ENCODE measurements at regions not wholly inside any gene's neighbourhood (a gene's known extent, or its start where the extent isn't known, plus 50 kb on each side); places are given as distances from the start of the nearest gene placed in this dataset.

DNA sequence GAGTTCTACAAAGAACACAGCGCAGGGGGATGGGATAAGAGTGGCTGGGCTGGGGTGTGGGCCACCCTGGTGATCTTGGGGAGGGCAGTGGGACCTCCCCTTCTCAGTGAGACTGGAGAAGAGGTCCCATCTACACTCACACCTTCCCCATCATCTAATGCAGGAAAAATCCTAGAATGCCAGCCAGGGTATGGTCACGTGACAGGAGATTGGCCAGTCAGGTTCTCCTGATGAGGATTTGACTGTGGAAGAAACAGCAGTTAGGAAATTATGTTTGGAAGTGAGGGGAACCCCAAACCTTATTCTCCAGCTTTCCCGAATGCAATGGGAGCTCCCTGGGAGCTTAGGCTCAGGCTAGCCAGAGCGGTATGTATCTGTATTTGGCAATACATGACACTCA, 158.8 kb upstream of the GRB10 start:
- Mint-ChIP-seq H3K27ac (ENCODE audit: unreplicated experiment) (no peak overlapping the region), H3K27me3 (ENCODE audit: low read depth, unreplicated experiment) (no peaks in the 10 kb centered on the region), H3K4me1 (ENCODE audit: low read depth, unreplicated experiment) (peaks cover 13% of the 10 kb centered on the region), H3K36me3 (ENCODE audit: low read depth, unreplicated experiment) (no peaks in the 10 kb centered on the region), H3K4me3 (ENCODE audit: unreplicated experiment) (no peak overlapping the region), H3K9me3 (ENCODE audit: unreplicated experiment) (peaks cover 3% of the 10 kb centered on the region)
- no peak overlapping the region for H3K27ac ChIP-seq (ENCODE audit: low read depth, low read length)
- H3K4me2 ChIP-seq (ENCODE audit: low read length) = no peak overlapping the region
- no peaks in the 10 kb centered on the region for H3K9me3 ChIP-seq (ENCODE audit: insufficient read depth, low read depth, low read length)
- H2AFZ ChIP-seq (ENCODE audit: low read depth, low read length) = no peak overlapping the region
- DNase-seq (ENCODE audit: low read depth) = no peak
- FAIRE-seq = no peak
- TF ChIP-seq, protein P1, sequence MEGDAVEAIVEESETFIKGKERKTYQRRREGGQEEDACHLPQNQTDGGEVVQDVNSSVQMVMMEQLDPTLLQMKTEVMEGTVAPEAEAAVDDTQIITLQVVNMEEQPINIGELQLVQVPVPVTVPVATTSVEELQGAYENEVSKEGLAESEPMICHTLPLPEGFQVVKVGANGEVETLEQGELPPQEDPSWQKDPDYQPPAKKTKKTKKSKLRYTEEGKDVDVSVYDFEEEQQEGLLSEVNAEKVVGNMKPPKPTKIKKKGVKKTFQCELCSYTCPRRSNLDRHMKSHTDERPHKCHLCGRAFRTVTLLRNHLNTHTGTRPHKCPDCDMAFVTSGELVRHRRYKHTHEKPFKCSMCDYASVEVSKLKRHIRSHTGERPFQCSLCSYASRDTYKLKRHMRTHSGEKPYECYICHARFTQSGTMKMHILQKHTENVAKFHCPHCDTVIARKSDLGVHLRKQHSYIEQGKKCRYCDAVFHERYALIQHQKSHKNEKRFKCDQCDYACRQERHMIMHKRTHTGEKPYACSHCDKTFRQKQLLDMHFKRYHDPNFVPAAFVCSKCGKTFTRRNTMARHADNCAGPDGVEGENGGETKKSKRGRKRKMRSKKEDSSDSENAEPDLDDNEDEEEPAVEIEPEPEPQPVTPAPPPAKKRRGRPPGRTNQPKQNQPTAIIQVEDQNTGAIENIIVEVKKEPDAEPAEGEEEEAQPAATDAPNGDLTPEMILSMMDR (IDR thresholded peaks at IDR 0.05; ENCODE audit: insufficient read depth, low read depth, low read length) = no peak
- TF ChIP-seq EZH2 (IDR thresholded peaks at IDR 0.05; ENCODE audit: insufficient read depth, low read length) = no peak
- H3K9ac ChIP-seq (ENCODE audit: low read length) = no peak overlapping the region
- no peaks in the 10 kb centered on the region for H3K79me2 ChIP-seq (ENCODE audit: insufficient read depth, low read length)
- no peaks in the 10 kb centered on the region for H3K36me3 ChIP-seq (ENCODE audit: insufficient read depth, low read length)
- no peaks in the 10 kb centered on the region for H3K4me1 ChIP-seq (ENCODE audit: insufficient read depth, low read length)
- no peak overlapping the region for H3K4me3 ChIP-seq (ENCODE audit: insufficient read depth, low read depth, low read length)
- no peaks in the 10 kb centered on the region for H3K27me3 ChIP-seq (ENCODE audit: insufficient read depth, low read length)
- no peaks in the 10 kb centered on the region for H4K20me1 ChIP-seq (ENCODE audit: insufficient read depth, low read length)

DNA sequence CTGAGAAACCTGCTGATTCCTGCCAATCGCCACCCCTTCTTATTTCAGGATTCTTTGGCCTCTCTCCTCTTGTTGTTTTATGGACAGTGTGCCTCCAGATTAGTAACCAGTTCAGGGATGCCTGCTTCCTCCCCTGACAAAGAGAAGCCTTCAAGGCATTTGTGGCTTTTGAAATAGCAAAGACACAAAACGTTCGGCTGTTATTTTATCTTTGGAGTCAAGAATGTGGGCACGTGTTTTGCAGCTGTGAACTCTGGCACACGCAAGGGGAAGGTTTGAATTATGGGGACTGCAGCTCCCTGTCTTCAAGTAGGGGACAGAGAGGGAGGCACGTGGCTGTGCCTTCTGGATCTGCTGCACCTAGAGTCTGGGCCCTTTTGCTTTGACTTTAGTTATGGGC, 157.9 kb upstream of the GRB10 start:
- peaks cover 13% of the 10 kb centered on the region for H3K4me1 Mint-ChIP-seq (ENCODE audit: low read depth, unreplicated experiment)
- no peak for FAIRE-seq
- no peak overlapping the region for H3K27ac ChIP-seq (ENCODE audit: low read depth, low read length)

DNA sequence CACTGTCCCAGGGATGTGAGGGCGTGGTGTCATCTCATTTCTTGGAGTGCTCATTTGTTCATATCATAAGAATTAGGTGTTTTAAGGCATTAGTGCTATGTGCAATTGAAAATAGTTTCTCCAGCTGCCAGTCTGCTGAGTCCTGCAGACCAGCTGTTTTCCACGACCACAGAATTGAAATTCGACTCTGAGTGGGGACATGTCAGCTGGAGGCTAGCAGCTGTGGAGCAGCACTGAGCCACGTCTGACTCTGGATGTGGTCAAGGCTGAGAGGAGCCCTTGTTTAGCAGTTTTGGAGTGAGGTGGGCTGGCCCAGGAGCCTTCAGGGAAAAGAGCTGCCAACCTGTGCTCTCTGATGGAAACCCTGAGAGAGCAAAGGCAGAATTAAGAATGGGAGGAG, 156.3 kb upstream of the GRB10 start:
- Mint-ChIP-seq H3K4me3 (ENCODE audit: unreplicated experiment) (no peak overlapping the region), H3K9me3 (ENCODE audit: unreplicated experiment) (peaks cover 4% of the 10 kb centered on the region), H3K4me1 (ENCODE audit: low read depth, unreplicated experiment) (peaks cover 13% of the 10 kb centered on the region), H3K36me3 (ENCODE audit: low read depth, unreplicated experiment) (no peaks in the 10 kb centered on the region), H3K27ac (ENCODE audit: unreplicated experiment) (peak overlapping the region; percentile 16), H3K27me3 (ENCODE audit: low read depth, unreplicated experiment) (no peaks in the 10 kb centered on the region)
- Histone ChIP-seq H3K9me3 (ENCODE audit: insufficient read depth, low read depth, low read length) (no peaks in the 10 kb centered on the region), H3K27ac (ENCODE audit: low read depth, low read length) (no peak overlapping the region), H3K27me3 (ENCODE audit: insufficient read depth, low read length) (no peaks in the 10 kb centered on the region), H3K4me2 (ENCODE audit: low read length) (no peak overlapping the region), H2AFZ (ENCODE audit: low read depth, low read length) (no peak overlapping the region), H3K4me1 (ENCODE audit: insufficient read depth, low read length) (no peaks in the 10 kb centered on the region), H3K4me3 (ENCODE audit: insufficient read depth, low read depth, low read length) (no peak overlapping the region), H3K79me2 (ENCODE audit: insufficient read depth, low read length) (no peaks in the 10 kb centered on the region), H4K20me1 (ENCODE audit: insufficient read depth, low read length) (no peaks in the 10 kb centered on the region), H3K9ac (ENCODE audit: low read length) (no peak overlapping the region), H3K36me3 (ENCODE audit: insufficient read depth, low read length) (no peaks in the 10 kb centered on the region)
- DNase-seq (ENCODE audit: low read depth) (peak; percentile 79), FAIRE-seq (no peak)
- TF ChIP-seq EZH2 (IDR thresholded peaks at IDR 0.05; ENCODE audit: insufficient read depth, low read length) = no peak
- TF ChIP-seq, protein P1 (IDR thresholded peaks at IDR 0.05; ENCODE audit: insufficient read depth, low read depth, low read length) = no peak

More for the DNA sequence above, 157.9 kb upstream of the GRB10 start:
- no peak overlapping the region for H3K4me2 ChIP-seq (ENCODE audit: low read length)
- no peaks in the 10 kb centered on the region for H3K9me3 Mint-ChIP-seq (ENCODE audit: unreplicated experiment)
- no peaks in the 10 kb centered on the region for H3K9me3 ChIP-seq (ENCODE audit: insufficient read depth, low read depth, low read length)
- H3K27ac Mint-ChIP-seq (ENCODE audit: unreplicated experiment) = no peak overlapping the region
- no peak overlapping the region for H3K4me3 Mint-ChIP-seq (ENCODE audit: unreplicated experiment)
- no peaks in the 10 kb centered on the region for H3K79me2 ChIP-seq (ENCODE audit: insufficient read depth, low read length)
- TF ChIP-seq, protein P1 (IDR thresholded peaks at IDR 0.05; ENCODE audit: insufficient read depth, low read depth, low read length) = no peak
- TF ChIP-seq EZH2 (IDR thresholded peaks at IDR 0.05; ENCODE audit: insufficient read depth, low read length) = no peak
- peak overlapping the region; percentile 14 for H2AFZ ChIP-seq (ENCODE audit: low read depth, low read length)
- DNase-seq (ENCODE audit: low read depth) = peak; percentile 45
- H3K4me3 ChIP-seq (ENCODE audit: insufficient read depth, low read depth, low read length) = no peak overlapping the region
- no peaks in the 10 kb centered on the region for H3K4me1 ChIP-seq (ENCODE audit: insufficient read depth, low read length)
- H3K27me3 ChIP-seq (ENCODE audit: insufficient read depth, low read length) = no peaks in the 10 kb centered on the region
- H4K20me1 ChIP-seq (ENCODE audit: insufficient read depth, low read length) = no peaks in the 10 kb centered on the region
- H3K36me3 ChIP-seq (ENCODE audit: insufficient read depth, low read length) = no peaks in the 10 kb centered on the region
- no peak overlapping the region for H3K9ac ChIP-seq (ENCODE audit: low read length)
- H3K36me3 Mint-ChIP-seq (ENCODE audit: low read depth, unreplicated experiment) = no peaks in the 10 kb centered on the region
- H3K27me3 Mint-ChIP-seq (ENCODE audit: low read depth, unreplicated experiment) = no peaks in the 10 kb centered on the region
